ENCODE measurements at regions not wholly inside any gene's neighbourhood (a gene's known extent, or its start where the extent isn't known, plus 50 kb on each side); places are given as distances from the start of the nearest gene placed in this dataset.

- TF ChIP-seq SUZ12 (IDR thresholded peaks at IDR 0.05; ENCODE audit: unreplicated experiment) (no peak), CTCF (IDR thresholded peaks at IDR 0.05 in 2 of 3, conservative IDR thresholded peaks at IDR 0.05 in 1 of 3; ENCODE audit: control insufficient read depth in 2 of 3, extremely low read depth in 1 of 3, insufficient read depth in 1 of 3, low read depth in 3 of 3, low read length in 3 of 3) (no peak), TAF1 (IDR thresholded peaks at IDR 0.05; ENCODE audit: borderline replicate concordance, low read depth, low read length) (no peak), MEF2A (IDR thresholded peaks at IDR 0.05; ENCODE audit: insufficient read depth, low read depth, low read length) (no peak), RBBP5 (conservative IDR thresholded peaks at IDR 0.05) (no peak), EGR1 (IDR thresholded peaks at IDR 0.05; ENCODE audit: borderline replicate concordance in 1 of 2, low read depth in 2 of 2, low read length in 2 of 2) (no peak), EZH2 (IDR thresholded peaks at IDR 0.05; ENCODE audit: borderline replicate concordance, control insufficient read depth, low read depth, low read length) (no peak), PRDM15 (CRISPR knock-in tag; IDR thresholded peaks at IDR 0.05) (no peak), CBX3 (IDR thresholded peaks at IDR 0.05; ENCODE audit: borderline replicate concordance, low read depth) (no peak), BHLHE40 (IDR thresholded peaks at IDR 0.05; ENCODE audit: borderline replicate concordance in 1 of 2, low read depth in 2 of 2, low read length in 1 of 2) (no peak), TARDBP (IDR thresholded peaks at IDR 0.05; ENCODE audit: borderline replicate concordance) (no peak), EP300 (IDR thresholded peaks at IDR 0.05; ENCODE audit: borderline replicate concordance in 1 of 2, control insufficient read depth in 1 of 2, low read depth in 2 of 2, low read length in 2 of 2) (no peak), SMC3 (IDR thresholded peaks at IDR 0.05; ENCODE audit: borderline replicate concordance, low read length) (no peak)
These were observed 369.4 kb downstream of the CDH9 start for GRCh38 chr5:26669031-26669430.
